NCI-H2196 (cell line): ENCODE measurements at regions not wholly inside any gene's neighbourhood (a gene's known extent, or its start where the extent isn't known, plus 50 kb on each side); places are given as distances from the start of the nearest gene placed in this dataset.

Experiments
- DNase-seq: peaks from one replicate; lab custom pipeline; 2025; ENCODE audit not compliant: unreplicated experiment; lab: John Stamatoyannopoulos, UW

DNA sequence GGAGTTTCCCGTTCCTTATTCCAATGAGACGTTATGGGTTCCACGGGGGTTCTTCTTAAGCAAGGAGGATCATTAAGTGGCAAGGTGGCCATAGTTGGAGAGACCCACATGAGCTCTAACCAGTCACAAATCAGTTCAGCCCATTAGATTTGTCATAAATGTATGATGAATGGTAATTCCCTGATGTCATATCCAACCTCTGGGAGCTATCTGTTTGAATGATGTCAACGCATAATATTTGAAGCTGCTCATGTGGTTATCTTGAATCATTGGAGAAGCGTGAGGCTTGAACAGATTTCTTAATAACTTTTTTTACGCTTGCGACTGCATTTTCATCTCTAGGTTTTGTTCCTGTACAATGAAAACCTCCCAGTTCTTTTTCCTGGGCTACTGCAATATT lies 270.4 kb upstream of the EEF2KMT start:
- no peak for DNase-seq

DNA sequence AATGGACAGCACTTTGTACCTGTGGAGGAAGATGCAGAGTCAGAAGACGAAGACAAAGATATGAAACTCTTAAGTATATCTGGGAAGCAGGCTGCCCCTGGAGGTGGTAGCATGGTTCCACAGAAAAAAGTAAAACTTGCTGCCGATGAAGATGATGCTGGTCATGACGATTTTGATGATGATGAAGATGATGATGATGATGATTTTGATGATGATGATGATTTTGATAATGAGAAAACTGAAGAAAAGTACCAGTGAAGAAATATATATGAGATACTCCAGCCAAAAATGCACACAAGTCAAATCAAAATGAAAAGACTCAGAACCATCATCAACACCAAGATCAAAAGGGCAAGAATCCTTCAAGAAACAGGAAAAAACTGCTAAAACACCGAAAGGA lies 268.5 kb upstream of the EEF2KMT start:
- no peak for DNase-seq

DNA sequence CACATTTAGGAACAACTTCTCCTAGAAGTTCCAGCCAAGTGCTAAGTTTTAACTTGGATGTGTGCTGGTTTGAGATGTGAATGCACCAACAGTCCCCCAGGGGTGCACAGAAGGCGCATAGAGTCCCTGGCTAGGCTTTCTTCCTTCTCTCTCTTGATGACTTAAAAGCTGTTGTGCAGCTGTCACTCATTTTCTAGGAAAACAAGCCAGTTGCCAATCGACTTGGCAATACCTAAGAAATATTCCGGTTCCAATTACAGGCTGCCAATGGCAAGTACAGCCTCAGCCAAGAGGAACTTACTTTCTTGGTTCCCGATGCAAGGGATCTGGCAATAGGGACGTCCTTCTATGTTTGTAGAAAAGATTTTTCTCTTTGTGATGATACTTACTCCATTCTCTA lies 266.6 kb upstream of the EEF2KMT start:
- DNase-seq = no peak

DNA sequence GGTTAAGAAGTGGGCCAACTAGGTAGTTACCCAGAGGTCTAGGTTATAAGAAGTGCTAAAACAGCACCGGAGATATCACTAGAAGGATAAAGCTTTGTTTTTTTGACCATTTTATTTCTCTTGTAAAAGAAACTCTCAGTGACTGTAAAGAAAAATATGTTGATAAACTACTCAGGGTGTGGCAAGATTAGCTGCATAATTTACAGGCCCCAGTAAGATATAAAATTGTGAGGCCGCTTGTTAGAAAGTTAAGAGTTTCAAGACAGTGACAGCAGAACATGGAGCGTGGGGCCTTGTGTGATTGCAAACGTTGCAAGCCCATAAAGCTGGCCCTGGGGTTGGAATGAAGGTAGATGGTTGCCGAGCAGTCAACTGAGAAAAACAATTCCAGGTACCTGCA lies 263.7 kb upstream of the EEF2KMT start:
- DNase-seq = no peak

DNA sequence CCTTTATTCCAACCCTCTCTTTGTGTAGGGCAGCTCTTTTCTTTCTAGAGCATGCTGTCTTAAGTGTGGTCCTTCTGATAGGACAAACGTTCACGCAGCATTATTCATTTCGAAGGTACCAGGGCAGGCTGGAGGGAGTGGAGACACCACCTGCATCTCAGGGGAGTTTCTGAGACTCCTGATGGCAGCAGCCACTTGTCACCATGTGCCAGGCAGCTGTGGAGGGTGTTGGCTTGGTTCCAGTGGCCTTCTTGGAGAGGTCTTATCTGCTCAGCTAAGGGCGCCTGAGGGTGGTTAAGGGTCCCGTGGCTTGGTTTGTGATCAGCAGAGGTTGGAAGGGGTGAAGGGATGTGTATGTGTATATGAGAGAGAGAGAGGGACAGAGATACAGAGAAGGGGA lies 257.1 kb upstream of the EEF2KMT start:
- no peak for DNase-seq

DNA sequence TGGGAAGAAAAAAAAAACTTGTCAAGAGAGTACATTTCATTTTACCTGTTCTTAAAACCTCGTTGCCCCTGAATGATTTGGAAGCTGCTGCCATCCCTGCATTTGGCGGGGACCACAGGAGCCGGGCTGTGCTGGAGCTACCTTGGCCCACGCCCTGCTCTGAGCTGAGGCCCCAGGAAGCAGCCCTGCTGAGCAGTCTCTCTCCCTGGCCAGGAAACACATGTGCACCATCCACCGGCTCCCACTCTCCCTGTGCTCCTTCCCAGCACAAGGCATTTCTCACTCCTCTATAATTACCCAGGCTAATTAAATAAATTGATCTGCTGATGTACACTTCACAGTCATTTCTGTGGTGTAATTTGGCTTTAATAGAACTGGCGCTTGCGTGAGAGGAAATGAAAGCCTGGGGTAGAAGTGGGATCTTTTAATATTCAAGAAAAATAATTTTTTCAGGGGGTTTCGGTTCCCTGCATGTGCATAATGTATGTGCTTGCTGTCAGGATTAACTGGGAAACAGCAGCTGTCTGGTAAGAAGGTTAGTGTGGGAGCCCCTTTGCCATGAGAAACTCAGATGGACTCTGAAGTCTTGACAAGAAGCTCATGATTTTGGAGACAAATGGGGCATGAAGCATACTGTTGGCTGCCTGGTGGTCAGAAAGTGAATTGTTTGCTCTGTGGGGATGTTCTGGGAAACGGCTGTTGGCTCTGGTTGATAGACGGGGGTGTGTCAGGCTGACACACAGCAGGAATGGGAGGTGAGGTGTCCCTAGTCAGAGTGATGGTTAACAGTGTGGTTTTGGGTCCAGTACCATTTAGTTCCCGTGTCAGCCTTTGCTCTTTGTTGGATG lies 252.3 kb upstream of the EEF2KMT start:
- no peak for DNase-seq

DNA sequence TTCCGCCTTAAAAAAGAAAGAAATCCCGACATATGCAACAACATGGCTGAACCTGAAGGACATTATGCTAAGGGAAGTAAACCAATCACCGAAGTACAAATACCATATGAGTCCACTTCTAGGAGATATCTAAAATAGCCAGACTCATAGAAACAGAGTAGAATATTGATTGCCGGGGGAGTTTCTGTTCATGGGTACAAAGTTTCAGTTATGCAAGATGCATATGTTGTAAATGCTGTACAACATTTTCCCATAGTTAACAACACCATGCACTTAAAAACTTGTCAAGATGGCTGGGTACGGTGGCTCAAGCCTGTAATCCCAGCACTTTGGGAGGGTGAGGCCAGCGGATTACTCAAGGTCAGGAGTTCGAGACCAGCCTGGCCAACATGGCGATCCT lies 251.5 kb upstream of the EEF2KMT start:
- DNase-seq = no peak

DNA sequence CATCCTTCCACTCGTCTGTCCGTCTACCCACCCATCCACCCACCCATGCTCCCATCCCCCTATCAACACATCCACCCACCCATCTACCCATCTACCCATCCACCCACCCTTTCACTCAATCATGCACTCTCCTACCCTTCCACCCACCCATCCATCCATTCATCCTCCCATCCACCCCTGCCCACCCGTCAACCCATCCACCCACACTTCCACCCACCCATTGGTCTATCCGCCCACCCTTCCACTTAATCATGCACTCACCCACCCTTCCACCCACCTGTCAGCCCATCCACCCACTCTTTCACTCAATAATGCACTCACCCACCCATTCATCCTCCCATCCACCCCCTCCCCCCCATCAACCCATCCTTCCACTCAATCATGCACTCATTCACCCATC lies 250.0 kb upstream of the EEF2KMT start:
- DNase-seq = no peak

DNA sequence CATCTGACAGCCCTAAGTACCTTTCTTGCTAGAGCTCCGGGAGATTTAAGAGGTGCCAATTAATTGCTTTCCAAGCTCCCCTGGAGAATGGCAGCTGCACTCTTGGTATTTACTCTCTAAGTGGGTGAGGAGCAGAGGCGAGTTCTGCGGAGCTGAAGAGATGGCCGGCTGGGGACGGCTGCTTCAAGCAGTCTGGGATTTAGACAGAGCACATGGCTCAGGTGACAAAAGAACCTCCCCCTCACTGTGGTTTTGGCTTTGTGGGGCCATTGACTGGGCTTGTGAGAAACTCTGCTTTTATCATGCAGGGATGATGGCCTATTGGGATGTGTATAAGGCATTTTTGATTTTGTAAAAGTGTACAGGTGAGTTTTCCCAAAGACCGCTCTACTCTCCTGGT lies 239.3 kb upstream of the EEF2KMT start:
- DNase-seq = no peak

DNA sequence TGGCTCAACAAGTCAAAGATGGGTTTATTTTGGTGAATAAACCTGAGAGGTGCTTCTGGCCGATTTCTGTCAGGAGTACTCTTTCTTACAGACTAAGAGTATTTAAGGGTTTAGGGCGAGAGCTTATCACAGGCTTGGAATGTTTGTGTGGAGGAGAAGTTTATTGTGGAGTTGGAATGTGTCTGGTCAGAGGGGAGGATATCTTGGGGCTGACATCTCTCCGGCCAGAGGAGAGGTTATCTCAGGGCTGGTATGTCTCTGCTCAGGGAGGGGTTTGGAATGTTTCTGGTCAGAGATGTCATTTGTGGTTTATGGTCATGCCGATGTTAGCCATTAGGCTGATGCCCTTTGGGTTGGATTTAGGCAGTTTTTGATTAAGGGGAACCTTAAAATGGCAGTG lies 236.4 kb upstream of the EEF2KMT start:
- no peak for DNase-seq

DNA sequence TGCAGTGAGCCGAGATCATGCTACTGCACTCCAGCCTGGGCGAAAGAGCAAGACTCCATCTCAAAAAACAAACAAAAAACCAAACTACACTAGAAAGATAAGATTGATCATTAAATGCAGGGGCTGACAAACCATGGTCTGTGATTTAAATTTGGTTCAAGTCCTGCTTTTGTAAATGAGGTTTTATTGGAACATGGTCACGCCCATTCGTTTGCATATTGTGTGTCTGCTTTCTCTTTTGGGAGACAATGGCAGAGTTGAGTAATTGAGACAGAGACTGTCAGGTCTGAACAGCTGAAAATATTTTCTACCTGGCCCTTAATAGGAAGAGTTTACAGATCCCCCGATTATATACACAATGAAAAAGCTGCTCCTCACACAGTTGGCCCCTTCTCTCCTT lies 235.5 kb upstream of the EEF2KMT start:
- no peak for DNase-seq

DNA sequence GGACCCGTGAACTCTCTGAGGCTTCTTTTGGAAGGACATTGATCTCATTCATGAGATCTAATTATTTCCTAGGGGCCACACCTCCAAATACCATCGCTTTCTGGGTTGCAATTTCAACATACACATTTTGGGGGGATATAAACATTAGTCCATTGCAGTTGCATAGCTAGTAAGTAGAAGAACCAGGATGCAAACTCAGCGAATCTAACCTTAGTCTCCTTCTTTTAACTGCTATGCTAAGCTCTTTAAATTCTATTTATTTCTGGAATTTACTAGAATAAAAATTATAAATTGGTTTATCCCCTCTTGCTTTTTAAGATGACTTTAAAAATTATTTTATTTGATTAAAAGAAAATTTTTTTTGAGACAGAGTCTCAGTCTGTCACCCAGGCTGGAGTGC lies 232.5 kb upstream of the EEF2KMT start:
- DNase-seq = no peak

DNA sequence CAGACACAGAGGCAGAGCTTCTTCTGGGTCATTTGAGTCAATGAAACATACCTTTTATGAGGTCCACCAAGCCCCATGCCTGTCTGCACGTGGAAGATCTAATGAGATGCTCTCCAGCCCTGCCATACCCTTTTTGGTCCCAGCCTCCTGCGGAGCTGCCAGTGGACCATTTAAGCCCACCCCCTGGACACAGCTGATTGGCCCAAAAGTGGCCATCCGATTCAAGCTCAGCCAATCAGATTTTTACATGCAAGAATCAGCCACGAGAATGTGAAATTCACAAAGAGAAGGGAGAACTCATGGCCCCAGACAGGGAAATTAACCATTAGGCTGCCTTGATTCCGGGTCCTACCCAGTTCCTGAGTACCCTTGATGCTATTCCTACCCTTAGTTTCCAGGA lies 231.0 kb upstream of the EEF2KMT start:
- no peak for DNase-seq

DNA sequence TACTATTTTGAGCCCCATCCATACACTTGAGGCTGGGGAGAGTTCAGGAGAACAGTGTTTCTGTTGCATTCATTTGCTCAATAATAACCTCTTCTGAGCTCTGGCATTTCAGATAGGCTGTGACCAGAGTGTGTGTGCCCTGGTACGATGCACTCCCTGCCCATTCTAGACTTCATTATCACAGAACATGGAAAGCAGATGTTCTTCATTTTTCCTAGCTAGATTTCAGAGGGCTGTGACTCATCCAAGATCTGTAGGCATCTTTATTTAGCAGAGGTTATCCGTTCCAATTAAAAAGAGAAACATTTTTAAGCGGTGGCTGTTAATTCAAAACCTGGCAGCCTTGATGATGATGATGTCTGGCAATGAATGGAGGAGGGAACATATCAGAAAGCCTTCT lies 228.8 kb upstream of the EEF2KMT start:
- DNase-seq = no peak

DNA sequence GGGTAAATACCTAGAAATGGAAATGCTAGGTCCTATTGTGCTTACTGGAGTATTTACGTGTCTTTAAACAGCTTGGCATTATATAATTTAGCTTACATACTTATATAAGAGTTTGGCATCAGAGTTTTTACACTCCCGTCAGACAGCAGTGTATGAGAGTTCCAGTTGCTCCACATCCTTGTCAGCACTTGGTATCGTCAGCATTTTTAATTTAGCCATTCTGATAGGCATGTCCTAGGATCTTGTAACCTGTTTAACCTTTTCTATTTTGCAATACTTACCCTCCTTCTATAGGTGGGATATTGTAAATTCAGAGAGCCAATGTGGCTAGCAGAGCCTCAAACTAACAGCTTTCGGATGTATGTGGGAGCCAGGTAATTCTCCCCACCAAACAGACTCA lies 228.3 kb upstream of the EEF2KMT start:
- DNase-seq = no peak

DNA sequence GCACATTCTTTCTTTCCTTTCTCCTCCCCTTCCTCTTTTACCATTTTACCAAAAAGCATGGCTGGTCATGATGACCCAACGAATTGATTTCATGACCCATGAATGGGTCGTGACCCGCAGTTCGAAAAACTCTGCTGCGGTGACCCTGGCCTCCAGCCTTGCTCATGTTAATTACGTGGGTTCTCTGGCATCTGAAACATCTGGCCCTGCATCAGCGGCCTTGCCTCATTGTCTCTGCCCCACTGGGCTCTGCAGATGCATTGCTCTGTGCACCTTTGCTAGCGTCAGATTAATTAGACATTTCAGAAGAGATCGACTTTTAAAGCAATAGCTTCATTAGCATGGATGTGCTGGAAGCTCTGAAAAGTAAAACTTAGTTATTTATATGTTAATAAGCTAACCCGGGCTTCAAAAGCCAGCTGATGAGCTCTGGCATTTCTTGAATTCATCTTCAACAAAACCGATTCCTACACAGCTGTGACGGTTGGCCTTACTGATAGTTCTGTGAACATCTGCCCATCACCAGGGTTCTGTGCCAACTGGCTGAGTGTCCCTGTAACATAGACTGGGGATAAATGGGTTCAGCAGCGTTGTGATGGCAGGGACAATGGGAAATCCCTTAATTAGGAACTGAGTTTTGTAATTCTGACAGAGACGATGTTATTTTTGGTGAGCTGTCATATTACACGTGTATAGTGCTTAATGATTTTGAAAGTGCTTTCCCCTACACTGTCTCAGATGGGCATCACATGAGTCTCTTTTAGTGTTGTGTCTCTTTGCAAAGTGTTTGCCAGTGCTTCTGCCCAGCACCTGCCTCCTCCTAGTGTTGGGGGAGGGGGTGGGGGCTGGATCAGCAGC lies 225.9 kb upstream of the EEF2KMT start:
- no peak for DNase-seq

DNA sequence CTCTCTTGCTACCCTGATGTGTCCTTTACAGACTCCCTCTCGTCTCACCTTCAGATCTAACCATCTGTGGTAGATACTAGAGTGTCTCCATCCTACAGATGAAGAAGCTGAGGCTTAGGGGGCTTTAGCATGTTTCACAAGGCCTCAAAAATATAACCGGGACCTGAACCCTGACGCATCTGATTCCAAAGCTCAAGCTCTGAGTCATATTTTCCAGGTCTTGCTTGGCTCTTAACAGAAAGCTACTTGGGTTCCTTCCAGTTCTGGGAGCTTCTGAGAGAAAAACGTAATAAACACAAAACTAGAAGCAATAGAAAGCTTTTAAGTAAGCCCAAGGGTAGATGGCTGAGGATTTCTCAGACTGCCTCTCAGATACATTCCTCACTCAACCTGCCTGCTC lies 224.3 kb upstream of the EEF2KMT start:
- DNase-seq = no peak

DNA sequence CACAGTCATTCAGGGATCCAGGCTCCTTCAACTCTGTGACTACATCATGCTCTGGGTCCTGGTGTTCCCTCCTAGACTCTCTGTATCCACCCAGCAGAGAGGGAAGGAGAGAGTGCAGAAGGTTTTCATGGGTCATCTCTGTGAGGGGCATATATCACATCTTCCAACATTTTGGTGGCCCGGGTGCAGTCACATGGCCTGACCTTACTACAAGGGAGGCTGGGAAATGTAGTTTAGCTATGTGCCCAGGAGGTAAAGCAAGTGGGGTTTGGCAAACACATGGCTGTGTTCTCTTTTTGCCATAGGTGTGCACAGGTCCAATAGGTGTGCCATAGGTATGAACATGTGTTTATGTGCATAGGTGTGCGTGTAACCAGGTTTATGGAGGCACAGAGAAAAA lies 222.2 kb upstream of the EEF2KMT start:
- no peak for DNase-seq

DNA sequence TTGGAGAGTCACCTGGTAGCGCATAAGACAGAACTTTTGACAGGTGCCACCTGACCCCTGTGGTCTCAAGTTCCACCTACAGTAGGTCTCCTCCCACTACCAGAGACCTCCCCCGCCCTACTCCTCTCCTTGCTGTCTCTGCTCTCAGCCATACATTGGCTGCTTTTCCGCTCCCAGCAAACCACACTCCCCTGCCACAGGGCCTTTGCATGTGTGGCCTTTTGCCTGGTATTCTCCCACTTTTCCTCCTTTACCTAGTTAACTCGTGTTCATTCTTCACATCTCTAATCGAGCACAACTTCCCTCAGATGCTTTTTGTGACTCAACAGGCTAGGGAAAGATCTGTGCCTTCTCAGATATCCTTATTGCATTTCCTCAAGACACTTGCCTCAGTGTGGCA lies 218.3 kb upstream of the EEF2KMT start:
- no peak for DNase-seq

DNA sequence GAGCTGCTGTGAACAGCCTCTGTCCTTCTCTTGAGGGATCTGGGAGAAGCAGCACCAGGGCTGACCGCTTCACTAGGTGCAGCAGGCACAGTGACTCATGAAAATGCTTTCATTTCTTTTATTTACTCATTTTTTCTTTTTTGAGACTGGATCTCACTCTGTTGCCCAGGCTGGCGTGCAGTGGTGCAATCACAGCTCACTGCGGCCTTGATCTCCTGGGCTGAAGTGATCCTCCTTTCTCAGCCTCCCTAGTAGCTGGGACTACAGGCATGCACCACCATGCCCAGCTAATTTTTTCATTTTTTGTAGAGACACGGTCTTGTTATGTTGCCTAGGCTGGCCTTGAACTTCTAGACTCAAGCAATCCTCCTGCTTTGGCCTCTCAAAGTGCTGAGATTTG lies 216.8 kb upstream of the EEF2KMT start:
- no peak for DNase-seq

DNA sequence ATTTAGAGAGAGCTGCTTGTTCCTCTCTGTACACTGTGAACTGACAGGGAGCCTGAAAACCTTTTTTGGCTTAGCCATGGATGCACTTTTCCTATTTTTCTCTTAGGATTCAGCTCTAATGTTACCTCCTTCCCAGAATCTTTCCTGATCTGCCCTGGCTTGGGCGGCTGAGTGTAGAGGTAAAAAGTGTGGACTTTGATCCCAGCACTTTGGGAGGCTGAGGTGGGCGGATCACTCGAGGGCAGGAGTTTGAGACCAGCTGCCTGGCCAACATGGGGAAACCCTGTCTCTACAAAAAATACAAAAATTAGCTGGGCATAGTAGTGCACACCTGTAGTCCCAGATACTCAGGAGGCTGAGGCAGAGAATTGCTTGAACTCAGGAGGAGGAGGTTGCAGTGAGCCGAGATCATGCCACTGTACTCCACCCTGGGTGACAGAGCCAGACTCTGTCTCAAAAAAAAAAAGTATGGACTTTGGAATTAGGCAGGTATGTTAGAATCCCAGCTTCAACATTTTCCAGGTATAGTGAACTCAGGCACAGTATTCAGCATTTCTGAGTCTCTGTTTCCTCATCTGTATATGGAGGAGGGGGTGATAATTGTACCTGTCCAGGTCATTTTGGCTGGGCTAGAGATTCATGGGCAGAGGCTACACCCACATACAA lies 212.5 kb upstream of the EEF2KMT start:
- DNase-seq = no peak

DNA sequence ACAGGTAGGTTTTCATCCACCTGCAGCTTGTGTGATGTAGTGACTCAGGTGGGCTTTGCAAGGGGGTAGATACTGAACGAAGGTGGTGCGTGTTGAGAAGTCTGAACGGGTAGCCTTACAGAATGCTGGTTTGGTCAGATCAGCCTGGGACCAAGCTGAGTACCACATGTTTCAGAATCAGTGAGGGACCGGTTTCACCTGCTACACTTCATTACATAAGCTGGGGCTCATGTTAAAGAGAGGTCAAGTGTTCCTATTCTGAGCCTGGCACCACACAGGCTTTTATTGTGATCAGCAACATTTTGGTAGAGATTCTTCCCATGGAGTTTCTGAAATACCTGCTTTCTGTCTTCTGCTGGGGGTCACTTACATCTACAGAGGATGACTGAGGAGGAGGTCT lies 207.4 kb upstream of the EEF2KMT start:
- no peak for DNase-seq
